GM12878 (cell line): ENCODE measurements at regions not wholly inside any gene's neighbourhood (a gene's known extent, or its start where the extent isn't known, plus 50 kb on each side); places are given as distances from the start of the nearest gene placed in this dataset.

Experiments used
- ATAC-seq: fragments of 200-7000 bp; cut with Tn5 transposase; 3 replicates; pipeline ENCODE4 v1.9.1; 2020; ENCODE audit warnings: mild to moderate bottlenecking, moderate library complexity
- BruUV-seq: library from RNA; stranded (reverse); fragments of 400-500 nt; replicated peaks from 2 replicates; lab custom pipeline; 2021; lab: Mats Ljungman, UMichigan
- CTCF ChIA-PET: fragments of 300-600 bp; sonication (Branson Sonifier 250); formaldehyde crosslinking; extraction: SDS; loops from one replicate; lab custom pipeline; 2021; ENCODE audit warnings: inconsistent platforms; lab: Yijun Ruan, JAX
- POLR2A ChIA-PET: fragments of 350-600 bp; formaldehyde crosslinking; extraction: SDS; loops from one replicate; lab custom pipeline; 2021; ENCODE audit warnings: inconsistent platforms; lab: Charles Lee
- RAD21 ChIA-PET: fragments of 300-600 bp; sonication (Branson Sonifier 250); formaldehyde crosslinking; loops from one replicate; lab custom pipeline; 2023; ENCODE audit warnings: antibody characterized with exemption; ENCODE audit not compliant: unreplicated experiment; lab: Charles Lee
- SMC1A ChIA-PET: fragments of 300-600 bp; sonication (Branson Sonifier 250); formaldehyde crosslinking; loops from one replicate; lab custom pipeline; 2023; ENCODE audit not compliant: unreplicated experiment, uncharacterized antibody; lab: Charles Lee
- DNase-seq: peaks from one replicate; pipeline ENCODE4 v3.0.0-alpha.2; 2011; ENCODE audit warnings: low read depth, low spot score
- FAIRE-seq: peaks from 3 replicates; lab custom pipeline; 2011; peaks lifted over from hg19 to GRCh38; lab: Jason Lieb, UNC
- H2AFZ ChIP-seq: 2 replicates; pipeline ENCODE4 v1.6.0; 2011; ENCODE audit warnings: low read depth, low read length, control low read depth; ENCODE audit not compliant: control insufficient read depth
- H3K27ac ChIP-seq: 2 replicates; pipeline ENCODE4 v1.5.1; 2011; ENCODE audit warnings: control low read depth; ENCODE audit not compliant: control insufficient read depth, insufficient read depth
- H3K27me3 ChIP-seq, 2 experiments: replicated peaks in 1 of 2; 2 replicates each; pipeline versions ENCODE4 v1.6.0 to v1.6.1; 2011; ENCODE audit warnings: low read length in 1 of 2; ENCODE audit not compliant: control insufficient read depth in 2 of 2, insufficient read depth in 2 of 2
- H3K36me3 ChIP-seq, 2 experiments: 2 replicates each; pipeline ENCODE4 v1.5.1; 2011; ENCODE audit warnings: low read length in 1 of 2; ENCODE audit not compliant: control insufficient read depth in 2 of 2, insufficient read depth in 2 of 2
- H3K4me1 ChIP-seq: 2 replicates; pipeline ENCODE4 v1.6.1; 2011; ENCODE audit warnings: mild to moderate bottlenecking, low read length, moderate library complexity, mixed read lengths; ENCODE audit not compliant: control insufficient read depth, insufficient read depth
- H3K4me2 ChIP-seq: 2 replicates; pipeline ENCODE4 v1.6.0; 2011; ENCODE audit warnings: control low read depth; ENCODE audit not compliant: control insufficient read depth, insufficient read depth
- H3K4me3 ChIP-seq: fragments of 200-600 bp; sonication (generic); 2 replicates; pipeline ENCODE4 v1.5.1; 2016
- H3K79me2 ChIP-seq: 2 replicates; pipeline ENCODE4 v1.6.0; 2011; ENCODE audit warnings: low read length; ENCODE audit not compliant: control insufficient read depth, insufficient read depth
- H3K9ac ChIP-seq: 2 replicates; pipeline ENCODE4 v1.8.0; 2011; ENCODE audit warnings: low read length, control low read depth, mixed read lengths; ENCODE audit not compliant: control insufficient read depth, insufficient read depth
- H3K9me3 ChIP-seq: replicated peaks from 3 replicates; pipeline ENCODE4 v1.5.1; 2011; ENCODE audit warnings: mild to moderate bottlenecking, low read length; ENCODE audit not compliant: control insufficient read depth, insufficient read depth
- H4K20me1 ChIP-seq: 2 replicates; pipeline ENCODE4 v1.6.0; 2011; ENCODE audit not compliant: control insufficient read depth, insufficient read depth
- ATF7 ChIP-seq: fragments of 450-650 bp; IDR thresholded peaks from 2 replicates; pipeline ENCODE4 v1.6.1; 2016; ENCODE audit warnings: low read depth, mild to moderate bottlenecking
- DPF2 ChIP-seq: fragments of 450-650 bp; IDR thresholded peaks from 2 replicates; pipeline ENCODE4 v1.6.1; 2017; ENCODE audit warnings: mild to moderate bottlenecking
- EGR1 ChIP-seq, 2 experiments: IDR thresholded peaks; 1 replicate in 1 of 2; 2 replicates in 1 of 2; pipeline ENCODE4 v1.6.1; 2011 to 2012; ENCODE audit warnings: low read depth in 2 of 2, low read length in 2 of 2, borderline replicate concordance in 1 of 2, mild to moderate bottlenecking in 1 of 2, moderate library complexity in 1 of 2
- FOXK2 ChIP-seq: fragments of 450-650 bp; IDR thresholded peaks from 2 replicates; pipeline ENCODE4 v1.6.1; 2017; ENCODE audit warnings: mild to moderate bottlenecking, moderate library complexity
- HDGF ChIP-seq: fragments of 450-650 bp; IDR thresholded peaks from 2 replicates; pipeline ENCODE4 v1.6.1; 2016; ENCODE audit warnings: antibody characterized with exemption
- IKZF2 ChIP-seq, 2 experiments: fragments of 450-650 bp; IDR thresholded peaks; 2 replicates each; pipeline ENCODE4 v1.6.1; 2017; ENCODE audit warnings: mild to moderate bottlenecking in 2 of 2, moderate library complexity in 2 of 2
- KAT2A ChIP-seq: conservative IDR thresholded peaks from 2 replicates; pipeline ENCODE4 v1.6.1; 2011; ENCODE audit warnings: low read depth, low read length; ENCODE audit not compliant: control insufficient read depth
- RB1 ChIP-seq: fragments of 450-650 bp; formaldehyde crosslinking; IDR thresholded peaks from 2 replicates; pipeline ENCODE4 v1.6.1; 2017; ENCODE audit warnings: mild to moderate bottlenecking, borderline replicate concordance
- WGBS: methylation state at CpG from one replicate; pipeline ENCODE4 v1.1.6; 2016; ENCODE audit warnings: low lambda C conversion rate; ENCODE audit not compliant: insufficient replicate concordance, insufficient coverage; ENCODE audit errors: missing lambda C conversion rate; 5-methylcytosine and 5-hydroxymethylcytosine counted together
- in situ Hi-C: fragments of 300-500 bp; cut with MboI; formaldehyde crosslinking; loops from 9 replicates; pipeline ENCODE4 v1.14.3; 2018; ENCODE audit warnings: mixed read lengths
- intact Hi-C: fragments of 100-400 bp; cut with micrococcal nuclease; formaldehyde crosslinking; loops from one replicate; pipeline ENCODE4 v1.14.2; 2022; ENCODE audit not compliant: unreplicated experiment
- TF ChIP-seq, protein P1 (sequence below): fragments of 150-350 bp; IDR thresholded peaks from 2 replicates; pipeline ENCODE4 v1.6.1; 2016; ENCODE audit warnings: low read depth, low read length
- TF ChIP-seq, protein P2 (sequence below): IDR thresholded peaks from 2 replicates; pipeline ENCODE4 v1.6.1; 2012; ENCODE audit warnings: low read depth, low read length, improper control_type of control experiment
- TF ChIP-seq, protein P3 (sequence below): fragments of 450-650 bp; IDR thresholded peaks from 2 replicates; pipeline ENCODE4 v1.6.1; 2016; ENCODE audit warnings: mild to moderate bottlenecking

GRCh38 chr12:76232013-76232412 is 116.2 kb downstream of the BBS10 start:
- Histone ChIP-seq H3K79me2 (no peaks in the 10 kb centered on the region), H2AFZ (no peak overlapping the region), H3K4me3 (no peak overlapping the region), H3K27ac (no peak overlapping the region), H3K36me3 (no peaks in the 10 kb centered on the region), H4K20me1 (no peaks in the 10 kb centered on the region), H3K27me3 (no peaks in the 10 kb centered on the region), H3K9me3 (no peaks in the 10 kb centered on the region), H3K4me1 (no peaks in the 10 kb centered on the region), H3K9ac (no peak overlapping the region), H3K4me2 (no peak overlapping the region)
- BruUV-seq = no TSS peak
- intact Hi-C loops = no loop called here
- TF ChIP-seq ATF7 (no peak), IKZF2 (IDR thresholded peaks at IDR 0.05) (no peak), EGR1 (IDR thresholded peaks at IDR 0.05; ENCODE audit: borderline replicate concordance in 1 of 2, low read depth in 2 of 2, low read length in 2 of 2) (no peak), KAT2A (no peak), RB1 (no peak), HDGF (no peak), DPF2 (no peak), FOXK2 (no peak)
- TF ChIP-seq, protein P1, sequence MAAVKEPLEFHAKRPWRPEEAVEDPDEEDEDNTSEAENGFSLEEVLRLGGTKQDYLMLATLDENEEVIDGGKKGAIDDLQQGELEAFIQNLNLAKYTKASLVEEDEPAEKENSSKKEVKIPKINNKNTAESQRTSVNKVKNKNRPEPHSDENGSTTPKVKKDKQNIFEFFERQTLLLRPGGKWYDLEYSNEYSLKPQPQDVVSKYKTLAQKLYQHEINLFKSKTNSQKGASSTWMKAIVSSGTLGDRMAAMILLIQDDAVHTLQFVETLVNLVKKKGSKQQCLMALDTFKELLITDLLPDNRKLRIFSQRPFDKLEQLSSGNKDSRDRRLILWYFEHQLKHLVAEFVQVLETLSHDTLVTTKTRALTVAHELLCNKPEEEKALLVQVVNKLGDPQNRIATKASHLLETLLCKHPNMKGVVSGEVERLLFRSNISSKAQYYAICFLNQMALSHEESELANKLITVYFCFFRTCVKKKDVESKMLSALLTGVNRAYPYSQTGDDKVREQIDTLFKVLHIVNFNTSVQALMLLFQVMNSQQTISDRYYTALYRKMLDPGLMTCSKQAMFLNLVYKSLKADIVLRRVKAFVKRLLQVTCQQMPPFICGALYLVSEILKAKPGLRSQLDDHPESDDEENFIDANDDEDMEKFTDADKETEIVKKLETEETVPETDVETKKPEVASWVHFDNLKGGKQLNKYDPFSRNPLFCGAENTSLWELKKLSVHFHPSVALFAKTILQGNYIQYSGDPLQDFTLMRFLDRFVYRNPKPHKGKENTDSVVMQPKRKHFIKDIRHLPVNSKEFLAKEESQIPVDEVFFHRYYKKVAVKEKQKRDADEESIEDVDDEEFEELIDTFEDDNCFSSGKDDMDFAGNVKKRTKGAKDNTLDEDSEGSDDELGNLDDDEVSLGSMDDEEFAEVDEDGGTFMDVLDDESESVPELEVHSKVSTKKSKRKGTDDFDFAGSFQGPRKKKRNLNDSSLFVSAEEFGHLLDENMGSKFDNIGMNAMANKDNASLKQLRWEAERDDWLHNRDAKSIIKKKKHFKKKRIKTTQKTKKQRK = no peak
- TF ChIP-seq, protein P2, sequence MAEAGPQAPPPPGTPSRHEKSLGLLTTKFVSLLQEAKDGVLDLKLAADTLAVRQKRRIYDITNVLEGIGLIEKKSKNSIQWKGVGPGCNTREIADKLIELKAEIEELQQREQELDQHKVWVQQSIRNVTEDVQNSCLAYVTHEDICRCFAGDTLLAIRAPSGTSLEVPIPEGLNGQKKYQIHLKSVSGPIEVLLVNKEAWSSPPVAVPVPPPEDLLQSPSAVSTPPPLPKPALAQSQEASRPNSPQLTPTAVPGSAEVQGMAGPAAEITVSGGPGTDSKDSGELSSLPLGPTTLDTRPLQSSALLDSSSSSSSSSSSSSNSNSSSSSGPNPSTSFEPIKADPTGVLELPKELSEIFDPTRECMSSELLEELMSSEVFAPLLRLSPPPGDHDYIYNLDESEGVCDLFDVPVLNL = no peak
- TF ChIP-seq, protein P3, sequence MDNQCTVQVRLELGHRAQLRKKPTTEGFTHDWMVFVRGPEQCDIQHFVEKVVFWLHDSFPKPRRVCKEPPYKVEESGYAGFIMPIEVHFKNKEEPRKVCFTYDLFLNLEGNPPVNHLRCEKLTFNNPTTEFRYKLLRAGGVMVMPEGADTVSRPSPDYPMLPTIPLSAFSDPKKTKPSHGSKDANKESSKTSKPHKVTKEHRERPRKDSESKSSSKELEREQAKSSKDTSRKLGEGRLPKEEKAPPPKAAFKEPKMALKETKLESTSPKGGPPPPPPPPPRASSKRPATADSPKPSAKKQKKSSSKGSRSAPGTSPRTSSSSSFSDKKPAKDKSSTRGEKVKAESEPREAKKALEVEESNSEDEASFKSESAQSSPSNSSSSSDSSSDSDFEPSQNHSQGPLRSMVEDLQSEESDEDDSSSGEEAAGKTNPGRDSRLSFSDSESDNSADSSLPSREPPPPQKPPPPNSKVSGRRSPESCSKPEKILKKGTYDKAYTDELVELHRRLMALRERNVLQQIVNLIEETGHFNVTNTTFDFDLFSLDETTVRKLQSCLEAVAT = no peak
- in situ Hi-C loops = no loop called here
- SMC1A ChIA-PET = interaction anchor here (0.7 kb wide), 1 partner anchor 1008 kb away, joined by 6 read pairs; no protein-coding TSS in a partner anchor
- POLR2A ChIA-PET = no interaction called here
- CTCF ChIA-PET = no interaction called here
- RAD21 ChIA-PET = no interaction called here
- ATAC-seq (no peak), DNase-seq (no peak), FAIRE-seq (no peak)
- WGBS = 73% methylated on average over 2 of the region's 2 CpGs
